ENCODE measurements at regions not wholly inside any gene's neighbourhood (a gene's known extent, or its start where the extent isn't known, plus 50 kb on each side); places are given as distances from the start of the nearest gene placed in this dataset.
A peak's percentile ranks its signal among the peaks of the same experiment; 100 is the strongest.

- no peak for DNase-seq
Observed at GRCh38 chr10:62634576-62634975, 169.9 kb upstream of the ADO start.

GRCh38 chr10:62635127-62635526 is 169.4 kb upstream of the ADO start:
- DNase-seq, result no peak

GRCh38 chr10:62636825-62637248 is 167.7 kb upstream of the ADO start:
- DNase-seq, result no peak

GRCh38 chr10:62637249-62638061 is 167.1 kb upstream of the ADO start:
- peak; percentile 89 for DNase-seq

GRCh38 chr10:62638062-62638477 is 166.4 kb upstream of the ADO start:
- peak; percentile 19 for DNase-seq

GRCh38 chr10:62639144-62639543 is 165.4 kb upstream of the ADO start:
- no peak for DNase-seq

- DNase-seq, result no peak
Observed at GRCh38 chr10:62640411-62640810, 164.1 kb upstream of the ADO start.

GRCh38 chr10:62643606-62644587 is 160.6 kb upstream of the ADO start:
- DNase-seq, result no peak

- DNase-seq, result peak; percentile 8
Observed at GRCh38 chr10:62647375-62648092, 157.0 kb upstream of the ADO start.

GRCh38 chr10:62648921-62649320 is 155.6 kb upstream of the ADO start:
- no peak for DNase-seq

GRCh38 chr10:62650411-62650810 is 154.1 kb upstream of the ADO start:
- DNase-seq, result no peak

GRCh38 chr10:62651341-62651740 is 153.2 kb upstream of the ADO start:
- DNase-seq, result no peak

- DNase-seq, result peak; percentile 8
Observed at GRCh38 chr10:62652114-62652513, 152.4 kb upstream of the ADO start.

GRCh38 chr10:62652564-62652963 is 152.0 kb upstream of the ADO start:
- DNase-seq, result peak; percentile 15

- no peak for DNase-seq
Observed at GRCh38 chr10:62653254-62653653, 151.3 kb upstream of the ADO start.

- DNase-seq, result no peak
Observed at GRCh38 chr10:62654966-62655336, 149.6 kb upstream of the ADO start.

GRCh38 chr10:62655337-62655994 is 149.1 kb upstream of the ADO start:
- DNase-seq, result peak; percentile 17

- DNase-seq, result no peak
Observed at GRCh38 chr10:62657244-62657835, 147.2 kb upstream of the ADO start.

GRCh38 chr10:62658516-62658915 is 146.0 kb upstream of the ADO start:
- DNase-seq, result no peak

- no peak for DNase-seq
Observed at GRCh38 chr10:62661143-62661542, 143.4 kb upstream of the ADO start.

GRCh38 chr10:62662486-62662885 is 142.0 kb upstream of the ADO start:
- no peak for DNase-seq

- DNase-seq, result no peak
Observed at GRCh38 chr10:62665771-62666170, 138.7 kb upstream of the ADO start.

Data from activated CD4-positive, alpha-beta T cell treated with anti-CD3 and anti-CD28 coated beads, Interleukin-10, Interleukin-2, amounts not matched to agents 100 ng/mL and 50 ng/mL, durations not matched to agents 16 hours and 8 hours (primary cell).